ENCODE measurements at regions not wholly inside any gene's neighbourhood (a gene's known extent, or its start where the extent isn't known, plus 50 kb on each side); places are given as distances from the start of the nearest gene placed in this dataset.
"Not testable (repeated sequence)": the region's sequence is repeated elsewhere in the genome, so short reads cannot be mapped to it uniquely, and the experiment has no call there.

- peaks cover 0 to 3% (median 0%) of the 10 kb centered on the region in 5 donors for H3K4me1 ChIP-seq (ENCODE audit: control insufficient read depth in 5 of 5, insufficient read depth in 5 of 5, low read length in 5 of 5)
- H3K9ac ChIP-seq (ENCODE audit: low read length in 5 of 5), result no peak overlapping the region
- peaks cover 0 to 3% (median 0%) of the 10 kb centered on the region in 5 donors for H3K27me3 ChIP-seq (ENCODE audit: control insufficient read depth in 5 of 5, insufficient read depth in 4 of 5, low read length in 5 of 5)
- H3K36me3 ChIP-seq (ENCODE audit: control insufficient read depth in 5 of 5, insufficient read depth in 5 of 5, low read length in 5 of 5), result no peaks in the 10 kb centered on the region
- no peak overlapping the region for H3K4me3 ChIP-seq (ENCODE audit: low read depth in 1 of 5, low read length in 5 of 5)
- H3K27ac ChIP-seq (ENCODE audit: low read depth, low read length), result no peak overlapping the region
- H3K9me3 ChIP-seq (ENCODE audit: control insufficient read depth in 5 of 5, low read length in 5 of 5), result peaks cover 2 to 16% (median 8%) of the 10 kb centered on the region in 5 donors
These were observed 91.4 kb upstream of the FHL2 start for GRCh38 chr2:105490204-105490603.

- Histone ChIP-seq H3K4me3 (ENCODE audit: low read depth in 1 of 5, low read length in 5 of 5) (no peak overlapping the region), H3K27ac (ENCODE audit: low read depth, low read length) (no peak overlapping the region), H3K4me1 (ENCODE audit: control insufficient read depth in 5 of 5, insufficient read depth in 5 of 5, low read length in 5 of 5) (peaks cover 0 to 3% (median 0%) of the 10 kb centered on the region in 5 donors), H3K9me3 (ENCODE audit: control insufficient read depth in 5 of 5, low read length in 5 of 5) (peaks cover 2 to 16% (median 8%) of the 10 kb centered on the region in 5 donors), H3K27me3 (ENCODE audit: control insufficient read depth in 5 of 5, insufficient read depth in 4 of 5, low read length in 5 of 5) (peaks cover 0 to 3% (median 0%) of the 10 kb centered on the region in 5 donors), H3K36me3 (ENCODE audit: control insufficient read depth in 5 of 5, insufficient read depth in 5 of 5, low read length in 5 of 5) (no peaks in the 10 kb centered on the region), H3K9ac (ENCODE audit: low read length in 5 of 5) (no peak overlapping the region)
These were observed 90.5 kb upstream of the FHL2 start for GRCh38 chr2:105489168-105489878.

DNA sequence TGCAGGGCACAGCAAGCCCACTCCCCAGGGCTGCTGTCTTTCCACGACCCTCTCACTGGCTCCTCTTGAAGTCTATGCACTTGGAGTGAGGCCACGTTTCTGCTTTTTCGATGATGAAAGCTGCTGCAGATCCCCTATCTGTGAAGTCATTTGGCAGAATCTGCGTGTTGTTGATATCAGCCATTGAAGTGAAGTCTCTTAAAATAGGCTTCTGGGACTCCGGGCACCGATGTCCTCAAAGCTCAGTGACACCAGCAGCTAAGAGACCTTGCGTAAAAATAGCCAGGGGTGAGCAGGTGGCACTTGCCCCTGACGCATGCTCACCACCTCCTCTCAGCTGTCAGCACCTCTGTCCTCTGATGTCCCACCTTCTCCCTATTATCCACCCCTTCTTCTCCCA lies 89.4 kb upstream of the FHL2 start:
- Histone ChIP-seq H3K27ac (ENCODE audit: low read depth, low read length) (no peak overlapping the region), H3K9ac (ENCODE audit: low read length in 5 of 5) (no peak overlapping the region)

DNA sequence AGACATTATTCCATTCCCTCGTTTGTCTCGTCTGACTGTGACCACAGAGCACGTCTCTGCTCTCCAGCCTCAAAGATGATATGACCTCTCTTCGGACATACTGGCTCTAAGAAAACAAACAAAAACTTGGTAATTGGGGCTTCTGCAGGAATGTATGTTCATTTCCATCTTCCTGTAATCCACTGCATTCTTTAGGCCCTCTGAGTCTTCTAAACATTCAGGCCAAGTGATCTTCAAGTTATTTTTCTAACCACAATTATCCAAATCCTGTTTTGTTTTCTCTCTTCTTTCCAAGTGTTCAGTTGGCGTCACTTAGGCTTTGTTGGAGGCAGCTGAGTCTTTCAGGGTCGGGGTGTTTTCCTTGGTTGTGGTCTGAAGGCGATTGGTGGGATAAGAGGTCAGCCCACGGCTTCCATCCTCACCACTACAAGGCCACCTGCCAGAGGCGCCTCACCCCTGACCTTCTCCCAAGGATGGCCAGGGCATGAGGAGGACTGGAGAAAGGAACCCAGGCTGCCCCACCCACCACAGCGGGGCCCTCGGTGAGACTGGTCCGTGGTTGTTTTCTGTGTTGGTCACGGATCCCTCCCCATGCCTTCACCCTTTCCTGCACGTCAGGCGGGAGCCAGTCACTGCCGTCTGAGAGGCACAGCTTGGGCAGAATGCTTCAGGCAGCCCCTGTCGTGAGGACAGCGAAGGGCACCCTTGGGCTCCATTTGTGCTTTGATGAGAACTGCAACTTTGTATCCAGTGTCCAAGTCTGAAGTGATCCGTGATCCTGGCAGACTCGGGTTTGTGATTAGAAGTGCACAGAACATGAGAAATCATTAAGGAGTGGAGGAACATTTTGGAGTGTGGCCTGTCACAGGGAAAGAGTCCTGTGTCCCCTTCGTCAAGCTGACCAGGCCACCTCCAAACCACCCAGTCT lies 88.6 kb upstream of the FHL2 start:
- Histone ChIP-seq H3K4me3 (ENCODE audit: low read depth in 1 of 5, low read length in 5 of 5) (no peak overlapping the region), H3K9me3 (ENCODE audit: control insufficient read depth in 5 of 5, low read length in 5 of 5) (peaks cover 1 to 3% (median 2%) of the 10 kb centered on the region in 5 donors), H3K4me1 (ENCODE audit: control insufficient read depth in 5 of 5, insufficient read depth in 5 of 5, low read length in 5 of 5) (peaks cover 0 to 3% (median 0%) of the 10 kb centered on the region in 5 donors), H3K36me3 (ENCODE audit: control insufficient read depth in 5 of 5, insufficient read depth in 5 of 5, low read length in 5 of 5) (no peaks in the 10 kb centered on the region), H3K9ac (ENCODE audit: low read length in 5 of 5) (no peak overlapping the region), H3K27ac (ENCODE audit: low read depth, low read length) (no peak overlapping the region), H3K27me3 (ENCODE audit: control insufficient read depth in 5 of 5, insufficient read depth in 4 of 5, low read length in 5 of 5) (no peaks in the 10 kb centered on the region)

More for the DNA sequence above, 89.4 kb upstream of the FHL2 start:
- Histone ChIP-seq H3K4me1 (ENCODE audit: control insufficient read depth in 5 of 5, insufficient read depth in 5 of 5, low read length in 5 of 5) (peaks cover 0 to 3% (median 0%) of the 10 kb centered on the region in 5 donors), H3K36me3 (ENCODE audit: control insufficient read depth in 5 of 5, insufficient read depth in 5 of 5, low read length in 5 of 5) (no peaks in the 10 kb centered on the region), H3K4me3 (ENCODE audit: low read depth in 1 of 5, low read length in 5 of 5) (no peak overlapping the region), H3K27me3 (ENCODE audit: control insufficient read depth in 5 of 5, insufficient read depth in 4 of 5, low read length in 5 of 5) (no peaks in the 10 kb centered on the region), H3K9me3 (ENCODE audit: control insufficient read depth in 5 of 5, low read length in 5 of 5) (peaks cover 2 to 11% (median 5%) of the 10 kb centered on the region in 5 donors)

- Histone ChIP-seq H3K4me1 (ENCODE audit: control insufficient read depth in 5 of 5, insufficient read depth in 5 of 5, low read length in 5 of 5) (peaks cover 0 to 3% (median 0%) of the 10 kb centered on the region in 5 donors), H3K27ac (ENCODE audit: low read depth, low read length) (no peak overlapping the region), H3K4me3 (ENCODE audit: low read depth in 1 of 5, low read length in 5 of 5) (no peak overlapping the region), H3K9ac (ENCODE audit: low read length in 5 of 5) (no peak overlapping the region), H3K27me3 (ENCODE audit: control insufficient read depth in 5 of 5, insufficient read depth in 4 of 5, low read length in 5 of 5) (no peaks in the 10 kb centered on the region), H3K36me3 (ENCODE audit: control insufficient read depth in 5 of 5, insufficient read depth in 5 of 5, low read length in 5 of 5) (no peaks in the 10 kb centered on the region), H3K9me3 (ENCODE audit: control insufficient read depth in 5 of 5, low read length in 5 of 5) (peaks cover 0 to under 1% (median 0%) of the 10 kb centered on the region in 5 donors)
These were observed 87.9 kb upstream of the FHL2 start for GRCh38 chr2:105486762-105487141.

- Histone ChIP-seq H3K9ac (ENCODE audit: low read length in 5 of 5) (no peak overlapping the region), H3K27ac (ENCODE audit: low read depth, low read length) (no peak overlapping the region), H3K9me3 (ENCODE audit: control insufficient read depth in 5 of 5, low read length in 5 of 5) (no peaks in the 10 kb centered on the region), H3K36me3 (ENCODE audit: control insufficient read depth in 5 of 5, insufficient read depth in 5 of 5, low read length in 5 of 5) (no peaks in the 10 kb centered on the region), H3K27me3 (ENCODE audit: control insufficient read depth in 5 of 5, insufficient read depth in 4 of 5, low read length in 5 of 5) (peaks cover 0 to 7% (median 0%) of the 10 kb centered on the region in 5 donors), H3K4me3 (ENCODE audit: low read depth in 1 of 5, low read length in 5 of 5) (no peak overlapping the region), H3K4me1 (ENCODE audit: control insufficient read depth in 5 of 5, insufficient read depth in 5 of 5, low read length in 5 of 5) (no peaks in the 10 kb centered on the region)
These were observed 79.8 kb upstream of the FHL2 start for GRCh38 chr2:105478670-105479069.

DNA sequence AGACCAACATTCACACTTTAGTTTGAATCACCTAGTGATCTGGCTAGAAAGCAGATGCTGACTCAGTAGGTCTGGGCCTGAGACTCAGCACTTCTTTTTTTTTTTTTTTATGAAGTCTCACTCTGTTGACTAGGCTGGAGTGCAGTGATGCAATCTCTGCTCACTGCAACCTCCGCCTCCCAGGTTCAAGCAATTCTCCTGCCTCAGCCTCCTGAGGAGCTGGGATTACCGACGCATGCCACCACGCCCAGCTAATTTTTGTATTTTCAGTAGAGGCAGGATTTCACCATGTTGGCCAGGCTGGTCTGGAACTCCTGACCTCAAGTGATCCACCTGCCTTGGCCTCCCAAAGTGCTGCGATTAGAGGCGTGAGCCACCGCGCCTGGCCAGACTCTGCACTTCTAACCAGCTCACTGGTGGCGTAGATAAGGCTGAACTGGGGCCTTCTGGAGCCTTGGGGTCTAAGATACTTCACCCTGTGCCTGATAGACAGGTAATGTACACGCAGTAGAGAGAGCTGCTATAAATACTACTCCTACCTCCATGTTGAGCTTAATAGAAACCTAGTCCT lies 78.3 kb upstream of the FHL2 start:
- not testable (repeated sequence) for H3K9ac ChIP-seq (ENCODE audit: low read length in 5 of 5); H3K4me1 ChIP-seq (ENCODE audit: control insufficient read depth in 5 of 5, insufficient read depth in 5 of 5, low read length in 5 of 5); H3K27me3 ChIP-seq (ENCODE audit: control insufficient read depth in 5 of 5, insufficient read depth in 4 of 5, low read length in 5 of 5); H3K4me3 ChIP-seq (ENCODE audit: low read depth in 1 of 5, low read length in 5 of 5); H3K27ac ChIP-seq (ENCODE audit: low read depth, low read length); H3K9me3 ChIP-seq (ENCODE audit: control insufficient read depth in 5 of 5, low read length in 5 of 5); H3K36me3 ChIP-seq (ENCODE audit: control insufficient read depth in 5 of 5, insufficient read depth in 5 of 5, low read length in 5 of 5)

DNA sequence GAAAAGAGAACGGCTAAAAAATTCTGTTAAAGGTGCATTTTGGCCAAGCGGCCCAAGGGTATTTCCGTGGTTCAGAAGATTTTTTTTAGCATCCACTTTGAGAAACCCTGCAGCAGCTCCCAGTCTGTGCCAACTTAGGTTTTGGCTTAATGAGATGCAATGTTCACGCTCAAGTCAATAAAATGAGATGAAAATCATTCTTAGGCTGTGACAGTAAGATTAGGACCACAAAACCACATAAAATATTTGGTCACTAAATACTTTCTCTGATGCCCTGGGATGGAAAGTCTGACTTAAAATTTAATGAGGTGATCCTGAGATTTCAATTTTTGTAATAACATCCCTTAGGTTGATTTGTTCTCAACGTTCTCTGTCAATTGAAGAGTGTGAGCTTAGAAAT lies 74.2 kb upstream of the FHL2 start:
- Histone ChIP-seq H3K9me3 (ENCODE audit: control insufficient read depth in 5 of 5, low read length in 5 of 5) (no peaks in the 10 kb centered on the region), H3K27me3 (ENCODE audit: control insufficient read depth in 5 of 5, insufficient read depth in 4 of 5, low read length in 5 of 5) (peaks cover 0 to 4% (median 0%) of the 10 kb centered on the region in 5 donors), H3K9ac (ENCODE audit: low read length in 5 of 5) (no peak overlapping the region), H3K36me3 (ENCODE audit: control insufficient read depth in 5 of 5, insufficient read depth in 5 of 5, low read length in 5 of 5) (no peaks in the 10 kb centered on the region), H3K27ac (ENCODE audit: low read depth, low read length) (no peak overlapping the region), H3K4me3 (ENCODE audit: low read depth in 1 of 5, low read length in 5 of 5) (no peak overlapping the region), H3K4me1 (ENCODE audit: control insufficient read depth in 5 of 5, insufficient read depth in 5 of 5, low read length in 5 of 5) (no peaks in the 10 kb centered on the region)

GRCh38 chr2:105470979-105471378 lies 72.1 kb upstream of the FHL2 start:
- peaks cover 0 to 4% (median 0%) of the 10 kb centered on the region in 5 donors for H3K27me3 ChIP-seq (ENCODE audit: control insufficient read depth in 5 of 5, insufficient read depth in 4 of 5, low read length in 5 of 5)
- H3K4me1 ChIP-seq (ENCODE audit: control insufficient read depth in 5 of 5, insufficient read depth in 5 of 5, low read length in 5 of 5), result no peaks in the 10 kb centered on the region
- no peaks in the 10 kb centered on the region for H3K36me3 ChIP-seq (ENCODE audit: control insufficient read depth in 5 of 5, insufficient read depth in 5 of 5, low read length in 5 of 5)
- no peak overlapping the region for H3K4me3 ChIP-seq (ENCODE audit: low read depth in 1 of 5, low read length in 5 of 5)
- no peak overlapping the region for H3K9ac ChIP-seq (ENCODE audit: low read length in 5 of 5)
- H3K9me3 ChIP-seq (ENCODE audit: control insufficient read depth in 5 of 5, low read length in 5 of 5), result no peaks in the 10 kb centered on the region
- no peak overlapping the region for H3K27ac ChIP-seq (ENCODE audit: low read depth, low read length)

- no peak overlapping the region for H3K4me3 ChIP-seq (ENCODE audit: low read depth in 1 of 5, low read length in 5 of 5)
- no peaks in the 10 kb centered on the region for H3K9me3 ChIP-seq (ENCODE audit: control insufficient read depth in 5 of 5, low read length in 5 of 5)
- H3K36me3 ChIP-seq (ENCODE audit: control insufficient read depth in 5 of 5, insufficient read depth in 5 of 5, low read length in 5 of 5), result no peaks in the 10 kb centered on the region
- no peaks in the 10 kb centered on the region for H3K27me3 ChIP-seq (ENCODE audit: control insufficient read depth in 5 of 5, insufficient read depth in 4 of 5, low read length in 5 of 5)
- H3K4me1 ChIP-seq (ENCODE audit: control insufficient read depth in 5 of 5, insufficient read depth in 5 of 5, low read length in 5 of 5), result no peaks in the 10 kb centered on the region
- no peak overlapping the region for H3K27ac ChIP-seq (ENCODE audit: low read depth, low read length)
- H3K9ac ChIP-seq (ENCODE audit: low read length in 5 of 5), result no peak overlapping the region
These were observed 70.9 kb upstream of the FHL2 start for GRCh38 chr2:105469781-105470180.
